ENCODE measurements at regions not wholly inside any gene's neighbourhood (a gene's known extent, or its start where the extent isn't known, plus 50 kb on each side); places are given as distances from the start of the nearest gene placed in this dataset.

DNA sequence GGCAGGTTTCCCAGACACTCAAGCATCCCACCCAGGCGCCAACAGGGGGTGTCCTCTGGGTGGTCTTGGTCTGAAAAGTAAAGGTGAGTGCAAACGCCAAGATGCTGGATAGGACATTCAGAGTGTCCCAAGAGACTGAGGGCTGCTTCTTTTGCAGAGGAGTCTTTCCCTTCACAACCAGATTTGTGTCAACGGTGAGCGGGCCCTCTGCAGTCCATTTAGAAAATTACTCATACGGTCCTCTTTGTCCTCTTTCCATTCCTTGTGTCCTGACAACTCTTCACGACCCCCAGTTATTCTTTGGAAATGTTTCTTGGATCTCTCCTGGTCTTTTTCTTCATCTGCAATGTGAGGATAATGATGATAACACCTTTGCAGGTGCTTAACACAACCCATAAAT lies 257.8 kb downstream of the CDC5L start:
- no peaks in the 10 kb centered on the region for H3K27me3 ChIP-seq
- intact Hi-C loops (cut with DNase I): no loop called here
- no peak overlapping the region for H3K9ac ChIP-seq (ENCODE audit: low read depth in 2 of 2, low read length in 2 of 2)
- no peaks in the 10 kb centered on the region for H3K9me3 ChIP-seq
- H3K4me3 ChIP-seq: no peak overlapping the region
- TF ChIP-seq, protein P1, sequence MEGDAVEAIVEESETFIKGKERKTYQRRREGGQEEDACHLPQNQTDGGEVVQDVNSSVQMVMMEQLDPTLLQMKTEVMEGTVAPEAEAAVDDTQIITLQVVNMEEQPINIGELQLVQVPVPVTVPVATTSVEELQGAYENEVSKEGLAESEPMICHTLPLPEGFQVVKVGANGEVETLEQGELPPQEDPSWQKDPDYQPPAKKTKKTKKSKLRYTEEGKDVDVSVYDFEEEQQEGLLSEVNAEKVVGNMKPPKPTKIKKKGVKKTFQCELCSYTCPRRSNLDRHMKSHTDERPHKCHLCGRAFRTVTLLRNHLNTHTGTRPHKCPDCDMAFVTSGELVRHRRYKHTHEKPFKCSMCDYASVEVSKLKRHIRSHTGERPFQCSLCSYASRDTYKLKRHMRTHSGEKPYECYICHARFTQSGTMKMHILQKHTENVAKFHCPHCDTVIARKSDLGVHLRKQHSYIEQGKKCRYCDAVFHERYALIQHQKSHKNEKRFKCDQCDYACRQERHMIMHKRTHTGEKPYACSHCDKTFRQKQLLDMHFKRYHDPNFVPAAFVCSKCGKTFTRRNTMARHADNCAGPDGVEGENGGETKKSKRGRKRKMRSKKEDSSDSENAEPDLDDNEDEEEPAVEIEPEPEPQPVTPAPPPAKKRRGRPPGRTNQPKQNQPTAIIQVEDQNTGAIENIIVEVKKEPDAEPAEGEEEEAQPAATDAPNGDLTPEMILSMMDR (IDR thresholded peaks at IDR 0.05): no peak
- no peaks in the 10 kb centered on the region for H3K36me3 ChIP-seq
- no peak for DNase-seq
- H3K4me1 ChIP-seq: no peaks in the 10 kb centered on the region
- H3K27ac ChIP-seq: no peak overlapping the region

DNA sequence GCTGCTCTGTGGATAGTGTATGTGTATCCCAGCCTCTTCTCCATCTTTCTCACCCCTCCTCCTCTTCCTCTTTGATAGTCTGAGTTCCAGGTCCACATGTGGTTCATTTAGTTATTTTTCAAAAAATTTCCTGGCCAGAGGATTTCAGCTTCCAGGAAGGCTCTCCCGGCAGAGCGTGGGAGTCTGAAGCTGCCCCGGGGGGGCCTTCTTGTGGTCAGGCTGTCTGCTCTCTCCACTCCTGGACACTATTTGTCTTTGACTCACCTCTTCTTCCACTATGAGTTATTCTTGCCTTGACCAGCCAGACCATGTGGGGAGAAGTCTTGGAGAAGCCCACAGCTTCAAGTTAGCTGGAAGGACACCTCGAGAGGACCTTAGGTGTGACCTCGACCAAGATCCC lies 258.8 kb downstream of the CDC5L start:
- H3K4me3 ChIP-seq: no peak overlapping the region
- DNase-seq: no peak
- H3K9me3 ChIP-seq: no peaks in the 10 kb centered on the region
- no peak overlapping the region for H3K9ac ChIP-seq (ENCODE audit: low read depth in 2 of 2, low read length in 2 of 2)
- intact Hi-C loops (cut with DNase I): no loop called here
- H3K27ac ChIP-seq: no peak overlapping the region
- no peaks in the 10 kb centered on the region for H3K27me3 ChIP-seq
- H3K4me1 ChIP-seq: no peaks in the 10 kb centered on the region
- TF ChIP-seq, protein P1 (IDR thresholded peaks at IDR 0.05): no peak
- no peaks in the 10 kb centered on the region for H3K36me3 ChIP-seq

DNA sequence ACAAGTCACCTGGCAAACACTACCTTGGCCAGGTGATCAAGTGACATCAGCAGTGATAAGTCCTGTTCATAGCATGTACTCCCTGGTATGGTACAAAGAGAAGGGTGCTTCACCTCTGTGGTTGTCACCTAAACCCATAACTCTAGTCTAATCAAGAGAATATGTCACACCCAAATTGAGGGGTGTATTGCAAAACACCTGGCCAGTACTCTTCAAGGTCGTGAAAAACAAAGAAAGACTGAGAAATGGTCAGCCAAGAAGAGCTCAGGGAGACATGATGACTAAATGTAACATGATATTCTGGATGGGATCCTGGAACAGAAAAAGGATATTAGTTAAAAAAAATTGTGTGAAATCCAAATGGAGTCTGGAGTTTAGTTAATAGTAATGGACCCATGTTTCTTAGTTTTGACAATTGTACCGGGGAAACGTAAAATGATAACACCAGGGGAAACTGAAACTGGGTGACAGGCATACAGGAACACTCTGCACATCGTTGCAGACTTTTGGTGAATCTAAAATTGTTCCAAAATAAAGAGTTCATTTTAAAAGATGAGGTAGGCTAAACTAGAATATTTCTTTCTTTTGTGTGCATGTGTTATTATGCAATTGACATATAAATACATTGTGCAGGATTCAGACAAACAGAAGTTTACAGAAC lies 262.0 kb downstream of the CDC5L start:
- TF ChIP-seq, protein P1 (IDR thresholded peaks at IDR 0.05): no peak
- no peak overlapping the region for H3K27ac ChIP-seq
- H3K4me3 ChIP-seq: no peak overlapping the region
- no peaks in the 10 kb centered on the region for H3K4me1 ChIP-seq
- DNase-seq: no peak
- no peaks in the 10 kb centered on the region for H3K36me3 ChIP-seq
- H3K9ac ChIP-seq (ENCODE audit: low read depth in 2 of 2, low read length in 2 of 2): no peak overlapping the region
- no peaks in the 10 kb centered on the region for H3K9me3 ChIP-seq
- H3K27me3 ChIP-seq: no peaks in the 10 kb centered on the region
- intact Hi-C loops (cut with DNase I): loop anchor here (5.0 to 10.0 kb wide), 2 partner anchors 172 to 765 kb away; no protein-coding TSS in a partner anchor

DNA sequence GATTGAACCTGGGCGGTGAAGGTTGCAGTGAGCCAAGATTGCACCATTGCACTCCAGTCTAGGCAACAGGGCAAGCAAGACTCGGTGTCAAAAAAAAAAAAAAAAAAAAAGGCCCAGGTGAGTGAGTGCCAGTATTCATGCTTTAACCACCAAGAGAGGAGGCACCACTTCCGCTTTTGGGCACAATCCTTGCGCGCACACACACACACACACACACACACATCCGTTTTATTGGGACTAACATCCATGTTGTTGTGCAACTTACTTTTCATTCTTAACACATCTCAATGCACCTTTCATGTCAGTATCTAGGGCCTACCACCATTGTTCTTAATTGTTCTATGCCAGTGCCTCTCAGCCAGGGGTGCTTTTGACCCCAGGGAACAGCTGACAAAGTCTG lies 263.0 kb downstream of the CDC5L start:
- Histone ChIP-seq H3K4me1 (no peaks in the 10 kb centered on the region), H3K27me3 (no peaks in the 10 kb centered on the region), H3K9me3 (no peaks in the 10 kb centered on the region), H3K4me3 (no peak overlapping the region), H3K27ac (no peak overlapping the region), H3K36me3 (no peaks in the 10 kb centered on the region), H3K9ac (ENCODE audit: low read depth in 2 of 2, low read length in 2 of 2) (no peak overlapping the region)
- DNase-seq: no peak
- TF ChIP-seq, protein P1 (IDR thresholded peaks at IDR 0.05): no peak
- intact Hi-C loops (cut with DNase I): loop anchor here (5.0 to 10.0 kb wide), 2 partner anchors 173 to 764 kb away; no protein-coding TSS in a partner anchor

DNA sequence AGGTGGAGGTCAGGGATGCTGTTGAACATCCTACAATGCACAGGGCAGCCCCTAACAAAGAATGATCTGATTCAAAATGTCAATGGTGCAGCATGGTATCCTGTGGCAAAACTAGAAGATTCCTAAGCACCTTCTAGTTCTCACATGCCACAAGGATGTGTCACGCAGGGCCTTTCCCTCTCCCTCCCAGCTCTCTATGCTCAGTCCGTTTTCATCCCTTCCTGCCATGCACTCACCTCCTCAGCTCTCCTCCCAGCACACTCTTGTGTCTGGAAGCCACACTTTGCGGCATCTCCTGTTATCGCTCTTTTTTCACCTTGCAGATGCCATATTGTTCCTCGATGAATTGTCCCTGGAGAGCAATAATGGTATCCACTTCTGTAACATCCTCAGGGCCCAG lies 263.4 kb downstream of the CDC5L start:
- no peaks in the 10 kb centered on the region for H3K9me3 ChIP-seq
- H3K36me3 ChIP-seq: no peaks in the 10 kb centered on the region
- TF ChIP-seq, protein P1 (IDR thresholded peaks at IDR 0.05): no peak
- H3K27ac ChIP-seq: no peak overlapping the region
- no peak overlapping the region for H3K4me3 ChIP-seq
- no peaks in the 10 kb centered on the region for H3K27me3 ChIP-seq
- intact Hi-C loops (cut with DNase I): loop anchor here (5.0 to 10.0 kb wide), 2 partner anchors 174 to 764 kb away; no protein-coding TSS in a partner anchor
- DNase-seq: no peak
- H3K9ac ChIP-seq (ENCODE audit: low read depth in 2 of 2, low read length in 2 of 2): no peak overlapping the region
- H3K4me1 ChIP-seq: no peaks in the 10 kb centered on the region

Data from colonic mucosa (tissue), 4 donors.